Upper lobe of left lung (tissue), 4 donors: ENCODE measurements at regions not wholly inside any gene's neighbourhood (a gene's known extent, or its start where the extent isn't known, plus 50 kb on each side); places are given as distances from the start of the nearest gene placed in this dataset.

ENCODE experiments used
- EP300 ChIP-seq, 4 donors: sonication (generic); formaldehyde crosslinking; IDR thresholded peaks; one replicate each; pipeline ENCODE4 v1.5.1; 2017; ENCODE audit warnings: antibody characterized with exemption in 4 of 4, control low read depth in 2 of 4
- POLR2A ChIP-seq, 4 donors: fragments of 450-650 bp; IDR thresholded peaks; one replicate each; pipeline ENCODE4 v1.5.1; 2016 to 2017; ENCODE audit warnings: antibody characterized with exemption in 4 of 4, mild to moderate bottlenecking in 2 of 4
- POLR2AphosphoS5 ChIP-seq, 2 donors: sonication (generic); formaldehyde crosslinking; IDR thresholded peaks; one replicate each; pipeline ENCODE4 v1.5.1; 2017; ENCODE audit warnings: antibody characterized with exemption in 2 of 2
- TF ChIP-seq, protein P1 (sequence below), 6 experiments: fragments of 450-650 bp in 4 of 6; fragments of 200-600 bp in 2 of 6; sonication (generic) in 2 of 6; IDR thresholded peaks; one replicate each; pipeline ENCODE4 v1.5.1; 2016 to 2019; ENCODE audit warnings: antibody characterized with exemption in 6 of 6

DNA sequence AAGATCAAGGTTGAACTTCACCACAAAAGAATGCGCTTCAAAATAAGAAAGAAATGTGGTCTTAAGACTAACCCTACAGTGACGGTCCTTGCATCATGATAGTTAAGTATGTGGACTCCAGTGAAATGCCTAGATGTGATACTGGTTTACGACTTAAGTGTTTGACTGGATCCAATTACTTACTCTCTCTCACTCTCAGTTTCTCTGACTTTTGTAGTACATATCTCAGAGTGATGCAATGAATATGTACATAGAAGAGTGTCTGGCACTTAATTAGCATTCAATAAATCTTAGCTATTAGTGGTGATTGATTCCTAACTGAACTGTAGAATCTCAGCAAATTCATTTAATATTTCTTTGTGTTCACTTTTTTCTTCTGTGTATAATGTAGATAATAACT, 411.7 kb upstream of the ITGA1 start:
- TF ChIP-seq POLR2A (IDR thresholded peaks at IDR 0.05) (no peak), POLR2AphosphoS5 (IDR thresholded peaks at IDR 0.05) (no peak), EP300 (IDR thresholded peaks at IDR 0.05) (no peak)
- TF ChIP-seq, protein P1, sequence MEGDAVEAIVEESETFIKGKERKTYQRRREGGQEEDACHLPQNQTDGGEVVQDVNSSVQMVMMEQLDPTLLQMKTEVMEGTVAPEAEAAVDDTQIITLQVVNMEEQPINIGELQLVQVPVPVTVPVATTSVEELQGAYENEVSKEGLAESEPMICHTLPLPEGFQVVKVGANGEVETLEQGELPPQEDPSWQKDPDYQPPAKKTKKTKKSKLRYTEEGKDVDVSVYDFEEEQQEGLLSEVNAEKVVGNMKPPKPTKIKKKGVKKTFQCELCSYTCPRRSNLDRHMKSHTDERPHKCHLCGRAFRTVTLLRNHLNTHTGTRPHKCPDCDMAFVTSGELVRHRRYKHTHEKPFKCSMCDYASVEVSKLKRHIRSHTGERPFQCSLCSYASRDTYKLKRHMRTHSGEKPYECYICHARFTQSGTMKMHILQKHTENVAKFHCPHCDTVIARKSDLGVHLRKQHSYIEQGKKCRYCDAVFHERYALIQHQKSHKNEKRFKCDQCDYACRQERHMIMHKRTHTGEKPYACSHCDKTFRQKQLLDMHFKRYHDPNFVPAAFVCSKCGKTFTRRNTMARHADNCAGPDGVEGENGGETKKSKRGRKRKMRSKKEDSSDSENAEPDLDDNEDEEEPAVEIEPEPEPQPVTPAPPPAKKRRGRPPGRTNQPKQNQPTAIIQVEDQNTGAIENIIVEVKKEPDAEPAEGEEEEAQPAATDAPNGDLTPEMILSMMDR (IDR thresholded peaks at IDR 0.05) = no peak
